ENCODE measurements at regions not wholly inside any gene's neighbourhood (a gene's known extent, or its start where the extent isn't known, plus 50 kb on each side); places are given as distances from the start of the nearest gene placed in this dataset.
A peak's percentile ranks its signal among the peaks of the same experiment; 100 is the strongest.

DNA sequence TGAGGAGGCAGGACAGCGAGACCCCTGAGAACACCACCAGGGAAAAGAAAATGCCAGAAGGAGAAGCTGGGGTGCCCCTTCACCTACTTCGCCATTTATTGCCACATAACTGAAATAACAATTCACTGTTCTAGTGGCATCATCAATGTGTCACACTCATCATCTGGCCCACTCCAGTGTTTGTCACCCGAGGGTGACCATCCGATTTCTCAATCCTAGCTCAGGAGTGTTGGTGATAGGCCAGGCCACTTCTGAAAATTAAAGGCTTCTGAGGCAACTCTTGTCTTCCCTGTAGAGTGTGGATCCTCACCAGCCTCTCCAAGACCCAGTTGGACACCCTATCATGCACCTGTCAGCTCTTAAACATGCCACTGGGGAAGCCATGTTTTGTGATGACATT is 62.9 kb upstream of the BZW1 start:
- H3K27ac ChIP-seq = peak overlapping the region; percentile 79 to 97 (median 94)
- no peaks in the 10 kb centered on the region for H3K9me3 ChIP-seq
- intact Hi-C loops (cut with DNase I) = no loop called here
- H3K4me1 ChIP-seq = peaks cover 0 to 46% (median 12%) of the 10 kb centered on the region in 4 donors
- H3K36me3 ChIP-seq = no peaks in the 10 kb centered on the region
- 16% methylated on average over 3 of the region's 4 CpGs for WGBS (ENCODE audit: insufficient coverage, low coverage, low lambda C conversion rate, missing lambda C conversion rate)
- DNase-seq = peak in 2 of 3 donors; percentile 61 to 79
- TF ChIP-seq, protein P1, sequence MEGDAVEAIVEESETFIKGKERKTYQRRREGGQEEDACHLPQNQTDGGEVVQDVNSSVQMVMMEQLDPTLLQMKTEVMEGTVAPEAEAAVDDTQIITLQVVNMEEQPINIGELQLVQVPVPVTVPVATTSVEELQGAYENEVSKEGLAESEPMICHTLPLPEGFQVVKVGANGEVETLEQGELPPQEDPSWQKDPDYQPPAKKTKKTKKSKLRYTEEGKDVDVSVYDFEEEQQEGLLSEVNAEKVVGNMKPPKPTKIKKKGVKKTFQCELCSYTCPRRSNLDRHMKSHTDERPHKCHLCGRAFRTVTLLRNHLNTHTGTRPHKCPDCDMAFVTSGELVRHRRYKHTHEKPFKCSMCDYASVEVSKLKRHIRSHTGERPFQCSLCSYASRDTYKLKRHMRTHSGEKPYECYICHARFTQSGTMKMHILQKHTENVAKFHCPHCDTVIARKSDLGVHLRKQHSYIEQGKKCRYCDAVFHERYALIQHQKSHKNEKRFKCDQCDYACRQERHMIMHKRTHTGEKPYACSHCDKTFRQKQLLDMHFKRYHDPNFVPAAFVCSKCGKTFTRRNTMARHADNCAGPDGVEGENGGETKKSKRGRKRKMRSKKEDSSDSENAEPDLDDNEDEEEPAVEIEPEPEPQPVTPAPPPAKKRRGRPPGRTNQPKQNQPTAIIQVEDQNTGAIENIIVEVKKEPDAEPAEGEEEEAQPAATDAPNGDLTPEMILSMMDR (IDR thresholded peaks at IDR 0.05) = no peak
- TF ChIP-seq POLR2A (IDR thresholded peaks at IDR 0.05) = no peak
- H3K4me3 ChIP-seq = no peak overlapping the region
- H3K27me3 ChIP-seq = no peaks in the 10 kb centered on the region
- peak; percentile 71 to 78 (median 75) for ATAC-seq

DNA sequence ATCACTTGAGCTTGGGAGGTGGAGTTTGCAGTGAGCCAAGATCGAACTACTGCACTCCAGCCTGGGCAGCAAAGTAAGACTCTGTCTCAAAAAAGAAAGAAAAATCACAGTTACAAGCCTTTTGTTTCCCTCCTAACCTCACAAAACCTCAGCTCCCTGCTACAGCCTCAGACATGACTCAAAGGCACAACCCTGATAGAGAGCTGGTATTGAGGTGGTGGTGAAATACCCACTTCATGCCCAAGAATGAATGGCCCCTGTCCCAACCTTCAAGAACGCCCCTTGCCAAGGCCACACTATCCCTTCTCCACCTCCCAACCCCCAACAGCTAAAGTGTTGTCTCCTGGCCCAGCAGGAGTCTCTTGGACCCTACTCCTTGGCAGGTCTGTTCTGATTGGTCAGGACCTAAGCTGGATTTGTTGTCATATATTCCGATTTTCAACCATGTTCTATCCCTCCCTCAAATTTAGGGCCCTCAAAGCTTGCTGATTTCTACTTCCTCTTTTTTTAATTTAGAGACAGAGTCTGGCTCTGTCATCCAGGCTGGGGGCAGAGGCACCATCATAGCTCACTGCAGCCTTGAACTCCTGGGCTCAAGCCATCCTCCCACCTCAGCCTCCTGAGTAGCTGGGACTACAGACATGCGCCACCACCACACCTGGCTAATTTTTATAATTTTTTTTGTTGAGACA is 61.9 kb upstream of the BZW1 start:
- H3K9me3 ChIP-seq = no peaks in the 10 kb centered on the region
- no peak for TF ChIP-seq POLR2A (IDR thresholded peaks at IDR 0.05)
- WGBS (ENCODE audit: insufficient coverage, low coverage, low lambda C conversion rate, missing lambda C conversion rate) = 87% methylated on average over 2 of the region's 4 CpGs

DNA sequence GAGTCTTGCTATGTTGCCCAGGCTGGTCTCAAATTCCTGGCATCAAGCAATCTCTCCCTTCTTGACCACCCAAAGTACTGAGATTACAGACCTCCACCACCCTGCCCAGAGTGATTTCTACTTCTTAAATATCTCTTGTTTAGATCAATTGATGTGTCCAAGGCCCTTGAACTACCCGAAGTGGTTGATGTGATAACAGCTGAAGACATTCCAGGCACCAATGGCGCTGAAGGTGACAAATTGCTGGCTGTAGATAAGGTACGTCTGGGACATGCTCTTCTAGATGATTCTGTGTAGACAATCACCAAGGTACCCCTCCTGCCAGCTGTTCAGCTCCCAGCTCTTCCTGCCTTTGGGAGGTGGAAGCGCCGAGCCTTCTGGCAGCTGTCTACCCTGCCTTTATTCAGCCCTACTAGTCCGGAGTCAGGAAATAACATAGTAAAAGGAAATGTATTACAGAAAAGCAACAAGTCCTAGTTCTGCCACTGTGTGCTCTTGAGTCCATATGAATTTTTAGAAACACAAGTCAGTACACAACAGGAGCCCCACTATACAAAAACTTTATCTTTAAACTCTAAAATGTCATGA is 61.3 kb upstream of the BZW1 start:
- H3K36me3 ChIP-seq = no peaks in the 10 kb centered on the region
- ATAC-seq (no peak), DNase-seq (no peak)
- no peaks in the 10 kb centered on the region for H3K27me3 ChIP-seq
- TF ChIP-seq, protein P1 (IDR thresholded peaks at IDR 0.05) = no peak
- intact Hi-C loops (cut with DNase I) = no loop called here
- H3K27ac ChIP-seq = no peak overlapping the region
- no peaks in the 10 kb centered on the region for H3K9me3 ChIP-seq
- WGBS (ENCODE audit: insufficient coverage, low coverage, low lambda C conversion rate, missing lambda C conversion rate) = 54% methylated on average over 5 of the region's 6 CpGs
- peaks cover 0 to 46% (median 12%) of the 10 kb centered on the region in 4 donors for H3K4me1 ChIP-seq
- H3K4me3 ChIP-seq = no peak overlapping the region

More for the DNA sequence above, 61.9 kb upstream of the BZW1 start:
- H3K36me3 ChIP-seq = no peaks in the 10 kb centered on the region
- intact Hi-C loops (cut with DNase I) = no loop called here
- ATAC-seq = no peak
- no peaks in the 10 kb centered on the region for H3K27me3 ChIP-seq
- peak overlapping the region in 2 of 3 donors; percentile 94 to 97 for H3K27ac ChIP-seq
- no peak for DNase-seq
- no peak overlapping the region for H3K4me3 ChIP-seq
- H3K4me1 ChIP-seq = peaks cover 0 to 46% (median 12%) of the 10 kb centered on the region in 4 donors

DNA sequence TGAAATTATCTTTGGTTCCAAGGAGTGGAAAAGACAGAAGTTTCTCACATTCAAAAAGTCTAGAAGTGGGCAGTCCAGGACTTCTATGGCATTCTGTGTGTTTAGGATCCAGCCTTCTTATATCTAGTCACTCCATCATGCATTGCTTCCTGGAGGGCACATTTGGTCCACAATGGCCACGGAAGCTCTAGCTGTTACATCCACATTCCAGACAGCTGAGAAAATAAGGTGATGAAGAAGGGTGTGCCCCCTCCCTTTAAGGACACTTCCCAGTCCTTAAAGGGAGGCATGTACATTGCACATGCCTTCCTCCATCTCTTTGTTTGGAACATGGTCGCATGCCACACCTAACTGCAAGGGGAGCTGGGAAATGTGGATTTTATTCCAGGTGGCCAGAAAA is 59.9 kb upstream of the BZW1 start:
- Histone ChIP-seq H3K9me3 (no peaks in the 10 kb centered on the region), H3K4me1 (peaks cover 0 to 55% (median 12%) of the 10 kb centered on the region in 4 donors), H3K27me3 (no peaks in the 10 kb centered on the region), H3K4me3 (no peak overlapping the region), H3K36me3 (no peaks in the 10 kb centered on the region), H3K27ac (peak overlapping the region in 1 of 3 donors; percentile 66)
- intact Hi-C loops (cut with DNase I) = no loop called here
- 75% methylated on average over 1 of the region's 2 CpGs for WGBS (ENCODE audit: insufficient coverage, low coverage, low lambda C conversion rate, missing lambda C conversion rate)
- TF ChIP-seq, protein P1 (IDR thresholded peaks at IDR 0.05) = no peak
- no peak for TF ChIP-seq POLR2A (IDR thresholded peaks at IDR 0.05)
- ATAC-seq (no peak), DNase-seq (no peak)

DNA sequence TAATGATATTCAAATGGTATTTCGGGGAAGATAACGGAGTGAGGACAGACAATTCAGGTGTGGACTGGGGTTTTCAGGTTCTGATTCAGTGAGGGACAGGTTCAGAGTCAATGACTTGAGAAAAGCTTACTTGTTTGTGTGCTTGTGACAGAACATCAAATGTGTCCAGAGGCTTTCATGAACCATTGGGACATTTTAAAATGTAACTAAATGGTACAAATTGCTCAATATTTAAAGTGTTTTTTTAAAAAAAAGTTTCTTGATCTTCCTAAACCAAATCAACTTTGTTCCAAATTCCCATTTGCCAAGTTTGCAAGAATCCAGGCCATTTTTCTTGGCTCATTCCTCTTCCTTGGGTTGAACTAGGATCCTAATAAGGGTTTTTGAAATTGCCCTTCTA is 59.4 kb upstream of the BZW1 start:
- Histone ChIP-seq H3K4me3 (no peak overlapping the region), H3K27me3 (no peaks in the 10 kb centered on the region), H3K9me3 (no peaks in the 10 kb centered on the region), H3K36me3 (no peaks in the 10 kb centered on the region), H3K27ac (peak overlapping the region in 1 of 3 donors; percentile 66), H3K4me1 (peaks cover 0 to 59% (median 14%) of the 10 kb centered on the region in 4 donors)
- TF ChIP-seq POLR2A (IDR thresholded peaks at IDR 0.05) = no peak
- TF ChIP-seq, protein P1 (IDR thresholded peaks at IDR 0.05) = no peak
- no peak for DNase-seq
- no peak for ATAC-seq
- 45% methylated on average over 2 of the region's 2 CpGs for WGBS (ENCODE audit: insufficient coverage, low coverage, low lambda C conversion rate, missing lambda C conversion rate)
- intact Hi-C loops (cut with DNase I) = no loop called here
